ENCODE measurements at regions not wholly inside any gene's neighbourhood (a gene's known extent, or its start where the extent isn't known, plus 50 kb on each side); places are given as distances from the start of the nearest gene placed in this dataset.

DNA sequence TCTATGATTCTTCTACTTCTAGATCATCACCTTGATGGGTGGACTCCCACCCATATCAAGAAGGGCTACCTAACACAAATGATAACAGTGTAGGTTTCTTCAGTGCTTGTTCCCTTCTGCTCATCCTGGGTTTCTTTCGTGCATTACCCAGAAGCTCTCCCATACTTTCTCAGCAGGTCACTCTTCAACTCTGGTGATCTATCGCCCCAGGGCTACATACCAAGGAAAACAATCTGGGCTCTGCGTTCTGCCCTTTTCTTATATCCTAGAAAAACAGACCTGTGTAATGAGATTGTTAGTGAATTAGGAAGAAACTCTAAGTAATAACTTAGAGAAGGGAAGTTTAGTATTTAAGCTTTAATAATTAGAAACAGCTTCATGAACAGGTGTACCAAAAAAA lies 370.6 kb upstream of the SPAG17 start:
- TF ChIP-seq, protein P1, sequence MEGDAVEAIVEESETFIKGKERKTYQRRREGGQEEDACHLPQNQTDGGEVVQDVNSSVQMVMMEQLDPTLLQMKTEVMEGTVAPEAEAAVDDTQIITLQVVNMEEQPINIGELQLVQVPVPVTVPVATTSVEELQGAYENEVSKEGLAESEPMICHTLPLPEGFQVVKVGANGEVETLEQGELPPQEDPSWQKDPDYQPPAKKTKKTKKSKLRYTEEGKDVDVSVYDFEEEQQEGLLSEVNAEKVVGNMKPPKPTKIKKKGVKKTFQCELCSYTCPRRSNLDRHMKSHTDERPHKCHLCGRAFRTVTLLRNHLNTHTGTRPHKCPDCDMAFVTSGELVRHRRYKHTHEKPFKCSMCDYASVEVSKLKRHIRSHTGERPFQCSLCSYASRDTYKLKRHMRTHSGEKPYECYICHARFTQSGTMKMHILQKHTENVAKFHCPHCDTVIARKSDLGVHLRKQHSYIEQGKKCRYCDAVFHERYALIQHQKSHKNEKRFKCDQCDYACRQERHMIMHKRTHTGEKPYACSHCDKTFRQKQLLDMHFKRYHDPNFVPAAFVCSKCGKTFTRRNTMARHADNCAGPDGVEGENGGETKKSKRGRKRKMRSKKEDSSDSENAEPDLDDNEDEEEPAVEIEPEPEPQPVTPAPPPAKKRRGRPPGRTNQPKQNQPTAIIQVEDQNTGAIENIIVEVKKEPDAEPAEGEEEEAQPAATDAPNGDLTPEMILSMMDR (IDR thresholded peaks at IDR 0.05; ENCODE audit: borderline replicate concordance, extremely low read depth, low read length, poor library complexity, severe bottlenecking), result no peak
- TF ChIP-seq EZH2 (IDR thresholded peaks at IDR 0.05; ENCODE audit: borderline replicate concordance, low read depth, low read length, severe bottlenecking), result no peak

Measured in DND-41 (cell line).